Epithelial cell of esophagus (primary cell): ENCODE measurements at regions not wholly inside any gene's neighbourhood (a gene's known extent, or its start where the extent isn't known, plus 50 kb on each side); places are given as distances from the start of the nearest gene placed in this dataset.
A peak's percentile ranks its signal among the peaks of the same experiment; 100 is the strongest.

Experiments
- DNase-seq: peaks from one replicate; pipeline ENCODE4 v3.0.0; 2010; ENCODE audit warnings: low read depth
- H3K4me3 ChIP-seq: 2 replicates; pipeline ENCODE4 v1.5.1; 2011; ENCODE audit warnings: mild to moderate bottlenecking, low read length, control low read depth
- CTCF ChIP-seq: IDR thresholded peaks from 2 replicates; pipeline ENCODE4 v1.5.1; 2011; ENCODE audit warnings: low read depth, mild to moderate bottlenecking, low read length, control low read depth, inconsistent platforms; ENCODE audit not compliant: insufficient read depth; ENCODE audit errors: missing control alignments

- H3K4me3 ChIP-seq: no peak overlapping the region
- DNase-seq: no peak
- TF ChIP-seq CTCF: no peak
These were observed 1027.7 kb downstream of the PLOD2 start for GRCh38 chr3:145133281-145133680.

GRCh38 chr3:145134738-145135137 is 1026.2 kb downstream of the PLOD2 start:
- no peak for TF ChIP-seq CTCF
- no peak overlapping the region for H3K4me3 ChIP-seq
- no peak for DNase-seq

GRCh38 chr3:145144361-145144760 is 1016.6 kb downstream of the PLOD2 start:
- no peak overlapping the region for H3K4me3 ChIP-seq

GRCh38 chr3:145145461-145145860 is 1015.5 kb downstream of the PLOD2 start:
- TF ChIP-seq CTCF: no peak
- DNase-seq: peak; percentile 2
- no peak overlapping the region for H3K4me3 ChIP-seq

More at GRCh38 chr3:145144361-145144760, 1016.6 kb downstream of the PLOD2 start:
- no peak for TF ChIP-seq CTCF
- DNase-seq: no peak

- DNase-seq: no peak
- no peak for TF ChIP-seq CTCF
- no peak overlapping the region for H3K4me3 ChIP-seq
These were observed 1001.3 kb downstream of the PLOD2 start for GRCh38 chr3:145159640-145160039.

- no peak overlapping the region for H3K4me3 ChIP-seq
- TF ChIP-seq CTCF: no peak
- no peak for DNase-seq
These were observed 990.9 kb downstream of the PLOD2 start for GRCh38 chr3:145170121-145170520.

GRCh38 chr3:145175626-145176025 is 985.4 kb downstream of the PLOD2 start:
- DNase-seq: peak; percentile 19
- no peak overlapping the region for H3K4me3 ChIP-seq
- TF ChIP-seq CTCF: no peak
